Endothelial cell of umbilical vein (primary cell): ENCODE measurements at regions not wholly inside any gene's neighbourhood (a gene's known extent, or its start where the extent isn't known, plus 50 kb on each side); places are given as distances from the start of the nearest gene placed in this dataset.

ENCODE experiments used
- BruUV-seq: library from RNA; stranded (reverse); fragments of 400-500 nt; replicated peaks from 2 replicates; lab custom pipeline; 2021; lab: Mats Ljungman, UMichigan
- CTCF ChIA-PET: fragments of 300-600, 350-600 bp; sonication (Branson Sonifier 250); formaldehyde crosslinking; loops from one replicate; lab custom pipeline; 2021; ENCODE audit warnings: antibody characterized with exemption, inconsistent platforms; lab: Charles Lee
- POLR2A ChIA-PET: fragments of 300-600, 350-600 bp; sonication (Branson Sonifier 250); formaldehyde crosslinking; loops from one replicate; lab custom pipeline; 2021; ENCODE audit warnings: antibody characterized with exemption, inconsistent platforms; lab: Charles Lee
- DNase-seq: peaks from one replicate; pipeline ENCODE4 v3.0.0-alpha.2; 2011; ENCODE audit warnings: low read depth, low spot score
- FAIRE-seq: peaks from 2 replicates; lab custom pipeline; 2011; peaks lifted over from hg19 to GRCh38; lab: Jason Lieb, UNC
- H2AFZ ChIP-seq: 2 replicates; pipeline ENCODE4 v1.6.0; 2012; ENCODE audit warnings: low read depth, low read length, control low read depth, inconsistent platforms
- H3K27ac ChIP-seq: 2 replicates; pipeline ENCODE4 v1.5.1; 2011; ENCODE audit warnings: low read depth, mild to moderate bottlenecking, control low read depth, low read length, moderate library complexity; ENCODE audit not compliant: insufficient read depth
- H3K27me3 ChIP-seq, 2 experiments: 2 replicates each; pipeline versions ENCODE4 v1.6.0 to v1.6.1; 2011; ENCODE audit warnings: low read length in 2 of 2, mixed read lengths in 1 of 2; ENCODE audit not compliant: control insufficient read depth in 2 of 2, insufficient read depth in 2 of 2
- H3K36me3 ChIP-seq, 2 experiments: 2 replicates in 1 of 2; 3 replicates in 1 of 2; pipeline ENCODE4 v1.5.1; 2011; ENCODE audit warnings: low read length in 2 of 2, mild to moderate bottlenecking in 1 of 2, moderate library complexity in 1 of 2; ENCODE audit not compliant: control insufficient read depth in 2 of 2, insufficient read depth in 2 of 2; ENCODE audit errors: extremely low read depth in 1 of 2
- H3K4me1 ChIP-seq: 3 replicates; pipeline ENCODE4 v1.5.1; 2011; ENCODE audit warnings: mild to moderate bottlenecking, low read length; ENCODE audit not compliant: control insufficient read depth, insufficient read depth; ENCODE audit errors: extremely low read depth
- H3K4me2 ChIP-seq: 2 replicates; pipeline ENCODE4 v1.6.1; 2011; ENCODE audit warnings: low read length, control low read depth, mixed read lengths; ENCODE audit not compliant: insufficient read depth
- H3K4me3 ChIP-seq, 3 experiments: fragments of 200-600 bp in 1 of 3; sonication (generic), shearing (Covaris generic) in 1 of 3; replicated peaks in 1 of 3; 2 replicates each; pipeline ENCODE4 v1.5.1; 2011 to 2016; ENCODE audit warnings: control low read depth in 3 of 3, low read length in 3 of 3, mild to moderate bottlenecking in 2 of 3, inconsistent platforms in 1 of 3, low read depth in 1 of 3, moderate library complexity in 1 of 3; ENCODE audit not compliant: insufficient read depth in 1 of 3
- H3K79me2 ChIP-seq: 2 replicates; pipeline ENCODE4 v1.6.0; 2012; ENCODE audit warnings: low read length, inconsistent platforms; ENCODE audit not compliant: control insufficient read depth, insufficient read depth
- H3K9ac ChIP-seq: replicated peaks from 2 replicates; pipeline ENCODE3; 2011; ENCODE audit warnings: low read length, control low read depth; ENCODE audit not compliant: insufficient read depth; ENCODE audit errors: extremely low read depth
- H3K9me1 ChIP-seq: replicated peaks from 3 replicates; pipeline ENCODE4 v1.6.0; 2011; ENCODE audit warnings: mild to moderate bottlenecking, low read length; ENCODE audit not compliant: control insufficient read depth, insufficient read depth; ENCODE audit errors: extremely low read depth
- H3K9me3 ChIP-seq: replicated peaks from 2 replicates; pipeline ENCODE4 v1.5.1; 2012; ENCODE audit warnings: low read length, inconsistent platforms; ENCODE audit not compliant: control insufficient read depth, insufficient read depth
- H4K20me1 ChIP-seq: replicated peaks from 2 replicates; pipeline ENCODE3; 2011; ENCODE audit warnings: mild to moderate bottlenecking, low read length; ENCODE audit not compliant: control insufficient read depth, insufficient read depth; ENCODE audit errors: extremely low read depth
- CTCF ChIP-seq, 2 donors: IDR thresholded peaks; 1 replicate in 1 of 2; 2 replicates in 1 of 2; pipeline ENCODE4 v1.5.1; 2011; ENCODE audit warnings: low read length in 2 of 2, mild to moderate bottlenecking in 2 of 2, moderate library complexity in 2 of 2, control low read depth in 1 of 2, inconsistent platforms in 1 of 2, low read depth in 1 of 2; ENCODE audit not compliant: insufficient read depth in 1 of 2; ENCODE audit errors: extremely low read depth in 1 of 2
- EZH2 ChIP-seq: IDR thresholded peaks from 2 replicates; pipeline ENCODE4 v1.6.1; 2012; ENCODE audit warnings: borderline replicate concordance, low read depth, mild to moderate bottlenecking, moderate library complexity, low read length, inconsistent platforms; ENCODE audit not compliant: severe bottlenecking
- FOS ChIP-seq: IDR thresholded peaks from 2 replicates; pipeline ENCODE4 v1.6.1; 2011; ENCODE audit warnings: mild to moderate bottlenecking, low read length, moderate library complexity, borderline replicate concordance; ENCODE audit not compliant: insufficient read depth
- GATA2 ChIP-seq: IDR thresholded peaks from 2 replicates; pipeline ENCODE4 v1.7.0; 2011; ENCODE audit warnings: low read depth, mild to moderate bottlenecking, moderate library complexity, mixed read lengths, low read length; ENCODE audit not compliant: insufficient read length, insufficient read depth
- JUN ChIP-seq: IDR thresholded peaks from 2 replicates; pipeline ENCODE4 v1.6.1; 2011; ENCODE audit warnings: borderline replicate concordance, low read depth; ENCODE audit not compliant: insufficient read length, insufficient read depth
- MAX ChIP-seq: IDR thresholded peaks from 2 replicates; pipeline ENCODE4 v1.6.1; 2011; ENCODE audit not compliant: insufficient read depth, insufficient read length
- MYC ChIP-seq: IDR thresholded peaks from one replicate; pipeline ENCODE4 v1.6.1; 2011; ENCODE audit warnings: mild to moderate bottlenecking, low read depth, low read length
- POLR2A ChIP-seq: IDR thresholded peaks from 2 replicates; pipeline ENCODE4 v1.6.1; 2012; ENCODE audit warnings: low read depth, mild to moderate bottlenecking, control low read depth, low read length
- POLR2AphosphoS5 ChIP-seq: IDR thresholded peaks from 2 replicates; pipeline ENCODE4 v1.6.1; 2012; ENCODE audit warnings: low read depth, mild to moderate bottlenecking, control low read depth, low read length, moderate library complexity; ENCODE audit not compliant: insufficient read depth
- dilution Hi-C: fragments of 300-500 bp; cut with MboI; formaldehyde crosslinking; loops from one replicate; pipeline ENCODE4 v1.15.0; 2019; ENCODE audit warnings: low sequenced_read_pairs; ENCODE audit not compliant: extremely low pct_ligation_motif_present
- intact Hi-C: fragments of 100-400 bp; cut with micrococcal nuclease; formaldehyde crosslinking; loops from one replicate; pipeline ENCODE4 v1.10.0; 2022

GRCh38 chr16:8512941-8513624 lies 77.2 kb downstream of the TMEM114 start:
- H2AFZ ChIP-seq, result no peak overlapping the region
- dilution Hi-C loops (no loop called here), intact Hi-C loops (no loop called here)
- no peaks in the 10 kb centered on the region for H3K9me3 ChIP-seq
- no peak for FAIRE-seq
- CTCF ChIA-PET, result no interaction called here
- H3K4me1 ChIP-seq, result no peaks in the 10 kb centered on the region
- TF ChIP-seq GATA2 (no peak), POLR2AphosphoS5 (no peak)
- POLR2A ChIA-PET, result no interaction called here
- no peak overlapping the region for H3K4me2 ChIP-seq
- H3K4me3 ChIP-seq, result no peak overlapping the region
- no peaks in the 10 kb centered on the region for H3K27me3 ChIP-seq
- no TSS peak for BruUV-seq
- H3K36me3 ChIP-seq, result no peaks in the 10 kb centered on the region
- no peaks in the 10 kb centered on the region for H3K79me2 ChIP-seq
- DNase-seq, result no peak
- no peaks in the 10 kb centered on the region for H4K20me1 ChIP-seq
- H3K9me1 ChIP-seq, result no peaks in the 10 kb centered on the region
- H3K9ac ChIP-seq, result no peak overlapping the region
- no peak overlapping the region for H3K27ac ChIP-seq

- CTCF ChIA-PET, result no interaction called here
- H3K4me1 ChIP-seq, result no peaks in the 10 kb centered on the region
- H3K79me2 ChIP-seq, result no peaks in the 10 kb centered on the region
- intact Hi-C loops (no loop called here), dilution Hi-C loops (no loop called here)
- DNase-seq (no peak), FAIRE-seq (no peak)
- no peak for TF ChIP-seq POLR2AphosphoS5
- TF ChIP-seq EZH2, result no peak
- no peak for TF ChIP-seq CTCF (IDR thresholded peaks at IDR 0.05; ENCODE audit: extremely low read depth in 1 of 2, insufficient read depth in 1 of 2, low read depth in 1 of 2, low read length in 2 of 2)
- TF ChIP-seq MAX, result no peak
- TF ChIP-seq GATA2, result no peak
- no peak for TF ChIP-seq JUN
- no peak for TF ChIP-seq FOS
- TF ChIP-seq MYC, result no peak
- TF ChIP-seq POLR2A, result no peak
- H3K4me2 ChIP-seq, result no peak overlapping the region
- no peaks in the 10 kb centered on the region for H3K9me3 ChIP-seq
- H3K9ac ChIP-seq, result no peak overlapping the region
- no peaks in the 10 kb centered on the region for H3K9me1 ChIP-seq
- no TSS peak for BruUV-seq
- no peaks in the 10 kb centered on the region for H4K20me1 ChIP-seq
- H3K27ac ChIP-seq, result no peak overlapping the region
- no peaks in the 10 kb centered on the region for H3K27me3 ChIP-seq
- POLR2A ChIA-PET, result no interaction called here
- no peak overlapping the region for H2AFZ ChIP-seq
- no peak overlapping the region for H3K4me3 ChIP-seq
- no peaks in the 10 kb centered on the region for H3K36me3 ChIP-seq
These were observed 78.8 kb downstream of the TMEM114 start for GRCh38 chr16:8511464-8511863.
